GM12878 (cell line): ENCODE measurements at regions not wholly inside any gene's neighbourhood (a gene's known extent, or its start where the extent isn't known, plus 50 kb on each side); places are given as distances from the start of the nearest gene placed in this dataset.

ENCODE experiments used
- ATAC-seq: fragments of 200-7000 bp; cut with Tn5 transposase; 3 replicates; pipeline ENCODE4 v1.9.1; 2020; ENCODE audit warnings: mild to moderate bottlenecking, moderate library complexity
- BruUV-seq: library from RNA; stranded (reverse); fragments of 400-500 nt; replicated peaks from 2 replicates; lab custom pipeline; 2021; lab: Mats Ljungman, UMichigan
- CTCF ChIA-PET: fragments of 300-600 bp; sonication (Branson Sonifier 250); formaldehyde crosslinking; extraction: SDS; loops from one replicate; lab custom pipeline; 2021; ENCODE audit warnings: inconsistent platforms; lab: Yijun Ruan, JAX
- POLR2A ChIA-PET: fragments of 350-600 bp; formaldehyde crosslinking; extraction: SDS; loops from one replicate; lab custom pipeline; 2021; ENCODE audit warnings: inconsistent platforms; lab: Charles Lee
- RAD21 ChIA-PET: fragments of 300-600 bp; sonication (Branson Sonifier 250); formaldehyde crosslinking; loops from one replicate; lab custom pipeline; 2023; ENCODE audit warnings: antibody characterized with exemption; ENCODE audit not compliant: unreplicated experiment; lab: Charles Lee
- SMC1A ChIA-PET: fragments of 300-600 bp; sonication (Branson Sonifier 250); formaldehyde crosslinking; loops from one replicate; lab custom pipeline; 2023; ENCODE audit not compliant: unreplicated experiment, uncharacterized antibody; lab: Charles Lee
- DNase-seq: peaks from one replicate; pipeline ENCODE4 v3.0.0-alpha.2; 2011; ENCODE audit warnings: low read depth, low spot score
- FAIRE-seq: peaks from 3 replicates; lab custom pipeline; 2011; peaks lifted over from hg19 to GRCh38; lab: Jason Lieb, UNC
- H2AFZ ChIP-seq: 2 replicates; pipeline ENCODE4 v1.6.0; 2011; ENCODE audit warnings: low read depth, low read length, control low read depth; ENCODE audit not compliant: control insufficient read depth
- H3K27ac ChIP-seq: 2 replicates; pipeline ENCODE4 v1.5.1; 2011; ENCODE audit warnings: control low read depth; ENCODE audit not compliant: control insufficient read depth, insufficient read depth
- H3K27me3 ChIP-seq, 2 experiments: replicated peaks in 1 of 2; 2 replicates each; pipeline versions ENCODE4 v1.6.0 to v1.6.1; 2011; ENCODE audit warnings: low read length in 1 of 2; ENCODE audit not compliant: control insufficient read depth in 2 of 2, insufficient read depth in 2 of 2
- H3K36me3 ChIP-seq, 2 experiments: 2 replicates each; pipeline ENCODE4 v1.5.1; 2011; ENCODE audit warnings: low read length in 1 of 2; ENCODE audit not compliant: control insufficient read depth in 2 of 2, insufficient read depth in 2 of 2
- H3K4me1 ChIP-seq: 2 replicates; pipeline ENCODE4 v1.6.1; 2011; ENCODE audit warnings: mild to moderate bottlenecking, low read length, moderate library complexity, mixed read lengths; ENCODE audit not compliant: control insufficient read depth, insufficient read depth
- H3K4me2 ChIP-seq: 2 replicates; pipeline ENCODE4 v1.6.0; 2011; ENCODE audit warnings: control low read depth; ENCODE audit not compliant: control insufficient read depth, insufficient read depth
- H3K4me3 ChIP-seq: fragments of 200-600 bp; sonication (generic); 2 replicates; pipeline ENCODE4 v1.5.1; 2016
- H3K79me2 ChIP-seq: 2 replicates; pipeline ENCODE4 v1.6.0; 2011; ENCODE audit warnings: low read length; ENCODE audit not compliant: control insufficient read depth, insufficient read depth
- H3K9ac ChIP-seq: 2 replicates; pipeline ENCODE4 v1.8.0; 2011; ENCODE audit warnings: low read length, control low read depth, mixed read lengths; ENCODE audit not compliant: control insufficient read depth, insufficient read depth
- H3K9me3 ChIP-seq: replicated peaks from 3 replicates; pipeline ENCODE4 v1.5.1; 2011; ENCODE audit warnings: mild to moderate bottlenecking, low read length; ENCODE audit not compliant: control insufficient read depth, insufficient read depth
- H4K20me1 ChIP-seq: 2 replicates; pipeline ENCODE4 v1.6.0; 2011; ENCODE audit not compliant: control insufficient read depth, insufficient read depth
- CEBPB ChIP-seq, 2 experiments: fragments of 150-350 bp in 1 of 2; IDR thresholded peaks; 2 replicates each; pipeline ENCODE4 v1.6.1; 2012 to 2014; ENCODE audit warnings: low read depth in 2 of 2, low read length in 2 of 2, borderline replicate concordance in 1 of 2, inconsistent platforms in 1 of 2
- DPF2 ChIP-seq: fragments of 450-650 bp; IDR thresholded peaks from 2 replicates; pipeline ENCODE4 v1.6.1; 2017; ENCODE audit warnings: mild to moderate bottlenecking
- HCFC1 ChIP-seq: fragments of 150-350 bp; IDR thresholded peaks from 2 replicates; pipeline ENCODE4 v1.6.1; 2014; ENCODE audit warnings: low read length
- HDAC6 ChIP-seq: fragments of 200-600 bp; sonication (generic); IDR thresholded peaks from one replicate; pipeline ENCODE4 v1.8.0; 2017; ENCODE audit warnings: antibody characterized with exemption; ENCODE audit not compliant: unreplicated experiment
- KAT2A ChIP-seq: conservative IDR thresholded peaks from 2 replicates; pipeline ENCODE4 v1.6.1; 2011; ENCODE audit warnings: low read depth, low read length; ENCODE audit not compliant: control insufficient read depth
- NR2C1 ChIP-seq: fragments of 450-650 bp; IDR thresholded peaks from 2 replicates; pipeline ENCODE4 v1.6.1; 2017; ENCODE audit warnings: antibody characterized with exemption, mild to moderate bottlenecking, moderate library complexity
- NR2F1 ChIP-seq: fragments of 450-650 bp; conservative IDR thresholded peaks from 2 replicates; pipeline ENCODE4 v1.6.1; 2017; ENCODE audit warnings: mild to moderate bottlenecking
- POU2F2 ChIP-seq: IDR thresholded peaks from 3 replicates; pipeline ENCODE4 v1.6.1; 2011; ENCODE audit warnings: low read depth, mild to moderate bottlenecking, low read length, borderline replicate concordance
- RAD21 ChIP-seq: IDR thresholded peaks from 2 replicates; pipeline ENCODE4 v1.6.1; 2011; ENCODE audit warnings: mild to moderate bottlenecking, low read depth, low read length, moderate library complexity; ENCODE audit not compliant: insufficient read depth
- RFX5 ChIP-seq: IDR thresholded peaks from 2 replicates; pipeline ENCODE4 v1.6.1; 2011; ENCODE audit warnings: low read depth, low read length, improper control_type of control experiment
- RUNX3 ChIP-seq: IDR thresholded peaks from 2 replicates; pipeline ENCODE4 v1.6.1; 2012; ENCODE audit warnings: low read length, inconsistent platforms
- SP1 ChIP-seq: IDR thresholded peaks from one replicate; pipeline ENCODE4 v1.6.1; 2011; ENCODE audit warnings: low read depth, low read length
- SREBF1 ChIP-seq: IDR thresholded peaks from 2 replicates; pipeline ENCODE4 v1.6.1; 2012; ENCODE audit warnings: mild to moderate bottlenecking, low read length
- TAF1 ChIP-seq: IDR thresholded peaks from 2 replicates; pipeline ENCODE4 v1.6.1; 2011; ENCODE audit warnings: mild to moderate bottlenecking, low read depth, low read length, borderline replicate concordance
- YY1 ChIP-seq: IDR thresholded peaks from 2 replicates; pipeline ENCODE4 v1.6.1; 2011; ENCODE audit warnings: low read depth, mild to moderate bottlenecking, low read length
- ZNF217 ChIP-seq: fragments of 450-650 bp; IDR thresholded peaks from 2 replicates; pipeline ENCODE4 v1.6.1; 2017; ENCODE audit warnings: antibody characterized with exemption, mild to moderate bottlenecking
- ZNF274 ChIP-seq: IDR thresholded peaks from one replicate; pipeline ENCODE4 v1.8.0; 2011; ENCODE audit not compliant: insufficient read length, insufficient read depth
- WGBS: methylation state at CpG from one replicate; pipeline ENCODE4 v1.1.6; 2016; ENCODE audit warnings: low lambda C conversion rate; ENCODE audit not compliant: insufficient replicate concordance, insufficient coverage; ENCODE audit errors: missing lambda C conversion rate; 5-methylcytosine and 5-hydroxymethylcytosine counted together
- in situ Hi-C: fragments of 300-500 bp; cut with MboI; formaldehyde crosslinking; loops from 9 replicates; pipeline ENCODE4 v1.14.3; 2018; ENCODE audit warnings: mixed read lengths
- intact Hi-C: fragments of 100-400 bp; cut with micrococcal nuclease; formaldehyde crosslinking; loops from one replicate; pipeline ENCODE4 v1.14.2; 2022; ENCODE audit not compliant: unreplicated experiment
- TF ChIP-seq, protein P1 (sequence below), 3 experiments: IDR thresholded peaks in 2 of 3; conservative IDR thresholded peaks in 1 of 3; 2 replicates each; pipeline ENCODE4 v1.5.1; 2011; ENCODE audit warnings: low read depth in 3 of 3, low read length in 3 of 3, mild to moderate bottlenecking in 3 of 3, control low read depth in 2 of 3, moderate library complexity in 2 of 3, inconsistent platforms in 1 of 3, mixed read lengths in 1 of 3; ENCODE audit not compliant: control insufficient read depth in 2 of 3, insufficient read depth in 1 of 3; ENCODE audit errors: extremely low read depth in 1 of 3
- TF ChIP-seq, protein P2 (sequence below): IDR thresholded peaks from 2 replicates; pipeline ENCODE4 v1.6.1; 2012; ENCODE audit warnings: low read depth, low read length, improper control_type of control experiment

DNA sequence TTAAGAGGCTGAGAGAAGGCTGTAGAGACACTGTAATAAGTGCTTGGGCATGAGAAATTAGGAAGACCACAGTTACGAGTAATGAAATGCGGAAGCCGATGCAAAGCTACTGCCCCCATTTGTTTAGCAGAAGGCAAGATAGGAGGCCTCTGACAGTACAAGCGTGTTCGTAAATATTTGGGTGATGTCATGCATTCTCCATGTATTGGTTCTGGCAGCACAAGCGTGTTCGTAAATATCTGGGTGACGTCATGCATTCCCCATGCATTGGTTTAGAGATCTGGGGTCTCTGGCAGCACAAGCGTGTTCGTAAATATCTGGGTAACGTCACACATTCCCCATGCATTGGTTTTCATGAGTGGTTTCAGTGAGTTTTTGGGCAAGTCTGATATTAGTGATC, 661.5 kb upstream of the FRG1 start:
- in situ Hi-C loops (no loop called here), intact Hi-C loops (no loop called here)
- H3K4me1 ChIP-seq, result no peaks in the 10 kb centered on the region
- H3K4me2 ChIP-seq, result no peak overlapping the region
- H3K27me3 ChIP-seq, result no peaks in the 10 kb centered on the region
- BruUV-seq, result no TSS peak
- no peak overlapping the region for H3K27ac ChIP-seq
- FAIRE-seq, result no peak
- CTCF ChIA-PET, result no interaction called here
- no peak for ATAC-seq
- no peak overlapping the region for H3K9ac ChIP-seq
- H3K79me2 ChIP-seq, result no peaks in the 10 kb centered on the region
- no peaks in the 10 kb centered on the region for H3K36me3 ChIP-seq
- SMC1A ChIA-PET, result no interaction called here
- no peak overlapping the region for H2AFZ ChIP-seq
- DNase-seq, result no peak
- POLR2A ChIA-PET, result no interaction called here
- TF ChIP-seq SREBF1 (no peak), NR2F1 (no peak), ZNF274 (no peak), POU2F2 (no peak), NR2C1 (no peak), RFX5 (no peak), CEBPB (IDR thresholded peaks at IDR 0.05; ENCODE audit: borderline replicate concordance in 1 of 2, low read depth in 2 of 2, low read length in 2 of 2) (no peak), TAF1 (no peak)
- TF ChIP-seq, all 136 proteins: peak for 0
- no peaks in the 10 kb centered on the region for H4K20me1 ChIP-seq
- H3K9me3 ChIP-seq, result no peaks in the 10 kb centered on the region
- RAD21 ChIA-PET, result no interaction called here
- H3K4me3 ChIP-seq, result no peak overlapping the region
- WGBS, result 30% methylated on average over 11 of the region's 11 CpGs

DNA sequence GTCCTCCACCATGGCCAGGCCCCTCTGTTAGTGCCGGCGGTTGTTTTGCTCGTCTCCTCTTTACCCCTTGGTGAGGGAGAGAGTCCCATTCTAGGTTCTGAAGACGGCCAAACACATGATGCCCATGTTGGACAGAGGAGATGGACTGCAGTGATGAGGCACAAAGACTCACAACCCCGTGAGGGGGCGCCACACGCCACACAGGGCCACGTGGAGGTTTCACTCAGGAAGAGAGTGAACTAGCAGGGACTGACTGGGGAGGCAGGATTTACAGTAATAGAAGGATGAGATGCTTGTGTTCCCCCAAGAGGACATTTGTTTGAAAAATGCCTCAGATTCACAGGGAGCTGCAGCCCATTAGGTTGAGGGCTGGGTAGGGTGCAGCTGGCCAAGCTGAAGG, 655.3 kb upstream of the FRG1 start:
- Histone ChIP-seq H2AFZ (no peak overlapping the region), H3K27me3 (no peaks in the 10 kb centered on the region), H3K4me1 (no peaks in the 10 kb centered on the region), H3K4me3 (no peak overlapping the region), H3K36me3 (no peaks in the 10 kb centered on the region), H3K79me2 (no peaks in the 10 kb centered on the region), H3K4me2 (no peak overlapping the region), H3K9ac (no peak overlapping the region), H3K9me3 (no peaks in the 10 kb centered on the region), H3K27ac (no peak overlapping the region), H4K20me1 (no peaks in the 10 kb centered on the region)
- no peak for DNase-seq
- no peak for FAIRE-seq
- POLR2A ChIA-PET, result no interaction called here
- intact Hi-C loops (no loop called here), in situ Hi-C loops (no loop called here)
- no peak for ATAC-seq
- no TSS peak for BruUV-seq
- CTCF ChIA-PET, result no interaction called here
- SMC1A ChIA-PET, result no interaction called here
- RAD21 ChIA-PET, result no interaction called here
- 19% methylated on average over 8 of the region's 8 CpGs for WGBS
- TF ChIP-seq, protein P1, sequence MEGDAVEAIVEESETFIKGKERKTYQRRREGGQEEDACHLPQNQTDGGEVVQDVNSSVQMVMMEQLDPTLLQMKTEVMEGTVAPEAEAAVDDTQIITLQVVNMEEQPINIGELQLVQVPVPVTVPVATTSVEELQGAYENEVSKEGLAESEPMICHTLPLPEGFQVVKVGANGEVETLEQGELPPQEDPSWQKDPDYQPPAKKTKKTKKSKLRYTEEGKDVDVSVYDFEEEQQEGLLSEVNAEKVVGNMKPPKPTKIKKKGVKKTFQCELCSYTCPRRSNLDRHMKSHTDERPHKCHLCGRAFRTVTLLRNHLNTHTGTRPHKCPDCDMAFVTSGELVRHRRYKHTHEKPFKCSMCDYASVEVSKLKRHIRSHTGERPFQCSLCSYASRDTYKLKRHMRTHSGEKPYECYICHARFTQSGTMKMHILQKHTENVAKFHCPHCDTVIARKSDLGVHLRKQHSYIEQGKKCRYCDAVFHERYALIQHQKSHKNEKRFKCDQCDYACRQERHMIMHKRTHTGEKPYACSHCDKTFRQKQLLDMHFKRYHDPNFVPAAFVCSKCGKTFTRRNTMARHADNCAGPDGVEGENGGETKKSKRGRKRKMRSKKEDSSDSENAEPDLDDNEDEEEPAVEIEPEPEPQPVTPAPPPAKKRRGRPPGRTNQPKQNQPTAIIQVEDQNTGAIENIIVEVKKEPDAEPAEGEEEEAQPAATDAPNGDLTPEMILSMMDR (IDR thresholded peaks at IDR 0.05 in 2 of 3, conservative IDR thresholded peaks at IDR 0.05 in 1 of 3; ENCODE audit: control insufficient read depth in 2 of 3, extremely low read depth in 1 of 3, insufficient read depth in 1 of 3, low read depth in 3 of 3, low read length in 3 of 3), result no peak
- TF ChIP-seq DPF2, result no peak
- TF ChIP-seq, protein P2, sequence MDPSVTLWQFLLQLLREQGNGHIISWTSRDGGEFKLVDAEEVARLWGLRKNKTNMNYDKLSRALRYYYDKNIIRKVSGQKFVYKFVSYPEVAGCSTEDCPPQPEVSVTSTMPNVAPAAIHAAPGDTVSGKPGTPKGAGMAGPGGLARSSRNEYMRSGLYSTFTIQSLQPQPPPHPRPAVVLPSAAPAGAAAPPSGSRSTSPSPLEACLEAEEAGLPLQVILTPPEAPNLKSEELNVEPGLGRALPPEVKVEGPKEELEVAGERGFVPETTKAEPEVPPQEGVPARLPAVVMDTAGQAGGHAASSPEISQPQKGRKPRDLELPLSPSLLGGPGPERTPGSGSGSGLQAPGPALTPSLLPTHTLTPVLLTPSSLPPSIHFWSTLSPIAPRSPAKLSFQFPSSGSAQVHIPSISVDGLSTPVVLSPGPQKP, result no peak
- no peak for TF ChIP-seq HDAC6
- TF ChIP-seq YY1, result no peak
- TF ChIP-seq KAT2A, result no peak
- no peak for TF ChIP-seq RUNX3
- no peak for TF ChIP-seq POU2F2
- TF ChIP-seq ZNF217, result no peak
- TF ChIP-seq SP1, result no peak
- TF ChIP-seq NR2F1, result no peak
- no peak for TF ChIP-seq RAD21
- no peak for TF ChIP-seq HCFC1
